ENCODE measurements at regions not wholly inside any gene's neighbourhood (a gene's known extent, or its start where the extent isn't known, plus 50 kb on each side); places are given as distances from the start of the nearest gene placed in this dataset.
A peak's percentile ranks its signal among the peaks of the same experiment; 100 is the strongest.

- no peak for DNase-seq (ENCODE audit: low read depth, low spot score)
- in situ Hi-C loops (cut with HindIII; ENCODE audit: low pct_unique_long_range_greater_than_20kb, low sequenced_read_pairs) = no loop called here
These were observed 658.6 kb downstream of the NR2F1-AS1 start for GRCh38 chr5:92922231-92922967.

GRCh38 chr5:92917044-92917443, 664.0 kb downstream of the NR2F1-AS1 start:
- in situ Hi-C loops (cut with HindIII; ENCODE audit: low pct_unique_long_range_greater_than_20kb, low sequenced_read_pairs) = no loop called here

GRCh38 chr5:92916036-92916435, 665.0 kb downstream of the NR2F1-AS1 start:
- DNase-seq (ENCODE audit: low read depth, low spot score) = peak; percentile 14

More at GRCh38 chr5:92917044-92917443, 664.0 kb downstream of the NR2F1-AS1 start:
- DNase-seq (ENCODE audit: low read depth, low spot score) = no peak

GRCh38 chr5:92912283-92912682, 668.7 kb downstream of the NR2F1-AS1 start:
- in situ Hi-C loops (cut with HindIII; ENCODE audit: low pct_unique_long_range_greater_than_20kb, low sequenced_read_pairs) = no loop called here
- DNase-seq (ENCODE audit: low read depth, low spot score) = no peak

More at GRCh38 chr5:92916036-92916435, 665.0 kb downstream of the NR2F1-AS1 start:
- in situ Hi-C loops (cut with HindIII; ENCODE audit: low pct_unique_long_range_greater_than_20kb, low sequenced_read_pairs) = no loop called here

- in situ Hi-C loops (cut with HindIII; ENCODE audit: low pct_unique_long_range_greater_than_20kb, low sequenced_read_pairs) = no loop called here
- DNase-seq (ENCODE audit: low read depth, low spot score) = no peak
These were observed 669.2 kb downstream of the NR2F1-AS1 start for GRCh38 chr5:92911851-92912250.

- DNase-seq (ENCODE audit: low read depth, low spot score) = no peak
- in situ Hi-C loops (cut with HindIII; ENCODE audit: low pct_unique_long_range_greater_than_20kb, low sequenced_read_pairs) = no loop called here
These were observed 669.7 kb downstream of the NR2F1-AS1 start for GRCh38 chr5:92911293-92911692.

- in situ Hi-C loops (cut with HindIII; ENCODE audit: low pct_unique_long_range_greater_than_20kb, low sequenced_read_pairs) = no loop called here
- DNase-seq (ENCODE audit: low read depth, low spot score) = peak; percentile 33
These were observed 671.4 kb downstream of the NR2F1-AS1 start for GRCh38 chr5:92909602-92909962.

GRCh38 chr5:92908952-92909601, 671.9 kb downstream of the NR2F1-AS1 start:
- DNase-seq (ENCODE audit: low read depth, low spot score) = no peak
- in situ Hi-C loops (cut with HindIII; ENCODE audit: low pct_unique_long_range_greater_than_20kb, low sequenced_read_pairs) = no loop called here

- peak; percentile 77 for DNase-seq (ENCODE audit: low read depth, low spot score)
These were observed 672.9 kb downstream of the NR2F1-AS1 start for GRCh38 chr5:92907938-92908606.

GRCh38 chr5:92906798-92907376, 674.1 kb downstream of the NR2F1-AS1 start:
- no peak for DNase-seq (ENCODE audit: low read depth, low spot score)
- in situ Hi-C loops (cut with HindIII; ENCODE audit: low pct_unique_long_range_greater_than_20kb, low sequenced_read_pairs) = no loop called here

More at GRCh38 chr5:92907938-92908606, 672.9 kb downstream of the NR2F1-AS1 start:
- in situ Hi-C loops (cut with HindIII; ENCODE audit: low pct_unique_long_range_greater_than_20kb, low sequenced_read_pairs) = no loop called here

- in situ Hi-C loops (cut with HindIII; ENCODE audit: low pct_unique_long_range_greater_than_20kb, low sequenced_read_pairs) = no loop called here
These were observed 677.0 kb downstream of the NR2F1-AS1 start for GRCh38 chr5:92904021-92904420.

GRCh38 chr5:92899611-92900010, 681.4 kb downstream of the NR2F1-AS1 start:
- DNase-seq (ENCODE audit: low read depth, low spot score) = no peak
- in situ Hi-C loops (cut with HindIII; ENCODE audit: low pct_unique_long_range_greater_than_20kb, low sequenced_read_pairs) = no loop called here

More at GRCh38 chr5:92904021-92904420, 677.0 kb downstream of the NR2F1-AS1 start:
- peak; percentile 77 for DNase-seq (ENCODE audit: low read depth, low spot score)

- DNase-seq (ENCODE audit: low read depth, low spot score) = no peak
- in situ Hi-C loops (cut with HindIII; ENCODE audit: low pct_unique_long_range_greater_than_20kb, low sequenced_read_pairs) = no loop called here
These were observed 684.3 kb downstream of the NR2F1-AS1 start for GRCh38 chr5:92896722-92897121.

- in situ Hi-C loops (cut with HindIII; ENCODE audit: low pct_unique_long_range_greater_than_20kb, low sequenced_read_pairs) = no loop called here
- DNase-seq (ENCODE audit: low read depth, low spot score) = no peak
These were observed 690.2 kb downstream of the NR2F1-AS1 start for GRCh38 chr5:92890841-92891244.

GRCh38 chr5:92889140-92889539, 691.9 kb downstream of the NR2F1-AS1 start:
- in situ Hi-C loops (cut with HindIII; ENCODE audit: low pct_unique_long_range_greater_than_20kb, low sequenced_read_pairs) = no loop called here

GRCh38 chr5:92887254-92887653, 693.8 kb downstream of the NR2F1-AS1 start:
- in situ Hi-C loops (cut with HindIII; ENCODE audit: low pct_unique_long_range_greater_than_20kb, low sequenced_read_pairs) = no loop called here
- peak; percentile 54 for DNase-seq (ENCODE audit: low read depth, low spot score)

More at GRCh38 chr5:92889140-92889539, 691.9 kb downstream of the NR2F1-AS1 start:
- DNase-seq (ENCODE audit: low read depth, low spot score) = no peak

GRCh38 chr5:92886751-92887150, 694.3 kb downstream of the NR2F1-AS1 start:
- in situ Hi-C loops (cut with HindIII; ENCODE audit: low pct_unique_long_range_greater_than_20kb, low sequenced_read_pairs) = no loop called here

GRCh38 chr5:92885950-92886349, 695.1 kb downstream of the NR2F1-AS1 start:
- DNase-seq (ENCODE audit: low read depth, low spot score) = peak; percentile 66
- in situ Hi-C loops (cut with HindIII; ENCODE audit: low pct_unique_long_range_greater_than_20kb, low sequenced_read_pairs) = no loop called here

More at GRCh38 chr5:92886751-92887150, 694.3 kb downstream of the NR2F1-AS1 start:
- no peak for DNase-seq (ENCODE audit: low read depth, low spot score)
